H1 (cell line): ENCODE measurements at regions not wholly inside any gene's neighbourhood (a gene's known extent, or its start where the extent isn't known, plus 50 kb on each side); places are given as distances from the start of the nearest gene placed in this dataset.

Source experiments
- CTCF ChIA-PET: fragments of 300-600 bp; sonication (Branson Sonifier 250); formaldehyde crosslinking; loops from one replicate; lab custom pipeline; 2021; ENCODE audit not compliant: partially characterized antibody; lab: Charles Lee
- POLR2A ChIA-PET: fragments of 300-600 bp; sonication (Branson Sonifier 250); formaldehyde crosslinking; loops from one replicate; lab custom pipeline; 2021; ENCODE audit warnings: inconsistent platforms; ENCODE audit not compliant: partially characterized antibody; lab: Charles Lee
- DNase-seq, 2 experiments: peaks; one replicate each; pipeline versions ENCODE4 v3.0.0 to v3.0.0-alpha.2; 2010 to 2022; ENCODE audit warnings: low spot score in 2 of 2, low read depth in 1 of 2, mixed read lengths in 1 of 2
- FAIRE-seq: peaks from 2 replicates; lab custom pipeline; 2011; peaks lifted over from hg19 to GRCh38; lab: Jason Lieb, UNC
- H2AFZ ChIP-seq: 2 replicates; pipeline ENCODE4 v1.8.1; 2012; ENCODE audit warnings: low read length, inconsistent platforms
- H2AK5ac ChIP-seq: 2 replicates; pipeline ENCODE4 v1.6.1; 2013; ENCODE audit warnings: low read depth, low read length
- H2BK120ac ChIP-seq: replicated peaks from 2 replicates; pipeline ENCODE3; 2013; ENCODE audit warnings: low read depth, low read length, inconsistent platforms
- H2BK12ac ChIP-seq: 2 replicates; pipeline ENCODE4 v1.6.1; 2013; ENCODE audit warnings: low read depth, low read length
- H2BK15ac ChIP-seq: 2 replicates; pipeline ENCODE4 v1.6.1; 2013; ENCODE audit warnings: low read length
- H2BK20ac ChIP-seq: 2 replicates; pipeline ENCODE4 v1.6.1; 2013; ENCODE audit warnings: low read length
- H2BK5ac ChIP-seq: 2 replicates; pipeline ENCODE4 v1.6.1; 2013; ENCODE audit warnings: low read depth, low read length
- H3K14ac ChIP-seq: 2 replicates; pipeline ENCODE4 v1.6.1; 2013; ENCODE audit warnings: inconsistent platforms; ENCODE audit not compliant: insufficient read length
- H3K18ac ChIP-seq: 2 replicates; pipeline ENCODE4 v1.6.1; 2013; ENCODE audit warnings: low read length; ENCODE audit errors: extremely low read depth
- H3K23ac ChIP-seq: 2 replicates; pipeline ENCODE4 v1.6.1; 2013; ENCODE audit warnings: inconsistent platforms; ENCODE audit not compliant: insufficient read length
- H3K23me2 ChIP-seq: 2 replicates; pipeline ENCODE4 v1.6.1; 2013; ENCODE audit warnings: low read depth, low read length
- H3K27ac ChIP-seq: 2 replicates; pipeline ENCODE4 v1.6.1; 2011; ENCODE audit warnings: low read depth, low read length, inconsistent platforms
- H3K27me3 ChIP-seq, 4 experiments: replicated peaks in 1 of 4; 1 replicate in 1 of 4; 2 replicates in 3 of 4; pipeline versions ENCODE4 v1.6.1 to v1.8.1; 2011 to 2013; ENCODE audit warnings: low read length in 3 of 4, mild to moderate bottlenecking in 3 of 4, inconsistent platforms in 2 of 4, mixed read lengths in 2 of 4, moderate library complexity in 1 of 4; ENCODE audit not compliant: control insufficient read depth in 3 of 4, insufficient read depth in 3 of 4; ENCODE audit errors: extremely low read depth in 1 of 4
- H3K36me3 ChIP-seq, 4 experiments: 2 replicates each; pipeline versions ENCODE4 v1.6.1 to v1.8.1; 2011 to 2013; ENCODE audit warnings: mild to moderate bottlenecking in 4 of 4, low read length in 3 of 4, moderate library complexity in 2 of 4, control low read depth in 1 of 4, inconsistent platforms in 1 of 4; ENCODE audit not compliant: insufficient read depth in 4 of 4, control insufficient read depth in 2 of 4
- H3K4ac ChIP-seq: replicated peaks from 2 replicates; pipeline ENCODE3; 2013; ENCODE audit warnings: low read length, low read depth, mixed read lengths, inconsistent platforms; ENCODE audit not compliant: insufficient read length
- H3K4me1 ChIP-seq, 4 experiments: replicated peaks in 1 of 4; 1 replicate in 1 of 4; 2 replicates in 3 of 4; pipeline versions ENCODE4 v1.6.1 to v1.8.1; 2011 to 2013; ENCODE audit warnings: low read length in 3 of 4, inconsistent platforms in 2 of 4, mixed read lengths in 1 of 4; ENCODE audit not compliant: insufficient read depth in 4 of 4, control insufficient read depth in 3 of 4
- H3K4me2 ChIP-seq, 2 experiments: 2 replicates each; pipeline versions ENCODE4 v1.6.1 to v1.8.1; 2011 to 2013; ENCODE audit warnings: low read depth in 2 of 2, low read length in 2 of 2, control low read depth in 1 of 2, inconsistent platforms in 1 of 2, mild to moderate bottlenecking in 1 of 2; ENCODE audit not compliant: insufficient read depth in 1 of 2
- H3K4me3 ChIP-seq, 4 experiments: fragments of 200-600, 300-600 bp in 1 of 4; sonication (generic), shearing (Covaris generic), sonication (Bioruptor Twin) in 1 of 4; 2 replicates each; pipeline versions ENCODE4 v1.5.1 to v1.8.1; 2011 to 2016; ENCODE audit warnings: low read length in 4 of 4, low read depth in 3 of 4, control low read depth in 2 of 4, inconsistent platforms in 2 of 4, mild to moderate bottlenecking in 2 of 4, mixed read lengths in 1 of 4, moderate library complexity in 1 of 4; ENCODE audit not compliant: insufficient read depth in 2 of 4; ENCODE audit errors: extremely low read depth in 1 of 4
- H3K56ac ChIP-seq: replicated peaks from 2 replicates; pipeline ENCODE3; 2013; ENCODE audit warnings: low read depth, mild to moderate bottlenecking, mixed read lengths, low read length, inconsistent platforms; ENCODE audit not compliant: insufficient read length
- H3K79me1 ChIP-seq: 2 replicates; pipeline ENCODE4 v1.6.1; 2013; ENCODE audit warnings: low read depth, low read length, control low read depth
- H3K79me2 ChIP-seq, 2 experiments: 2 replicates each; pipeline versions ENCODE4 v1.6.1 to v1.8.1; 2012 to 2013; ENCODE audit warnings: low read length in 2 of 2, mild to moderate bottlenecking in 2 of 2, inconsistent platforms in 1 of 2; ENCODE audit not compliant: insufficient read depth in 2 of 2, control insufficient read depth in 1 of 2
- H3K9ac ChIP-seq, 4 experiments: replicated peaks in 1 of 4; 1 replicate in 1 of 4; 2 replicates in 3 of 4; pipeline versions ENCODE4 v1.6.1 to v1.8.1; 2011 to 2013; ENCODE audit warnings: low read depth in 3 of 4, low read length in 3 of 4, control low read depth in 2 of 4, mild to moderate bottlenecking in 2 of 4, moderate library complexity in 2 of 4, inconsistent platforms in 1 of 4; ENCODE audit errors: extremely low read depth in 1 of 4
- H3K9me3 ChIP-seq, 2 experiments: 2 replicates each; pipeline versions ENCODE4 v1.6.1 to v1.8.1; 2012 to 2013; ENCODE audit warnings: mild to moderate bottlenecking in 2 of 2, moderate library complexity in 2 of 2, control low read depth in 1 of 2, inconsistent platforms in 1 of 2, low read depth in 1 of 2, low read length in 1 of 2, mixed read lengths in 1 of 2; ENCODE audit not compliant: insufficient read depth in 2 of 2
- H4K20me1 ChIP-seq, 2 experiments: replicated peaks in 1 of 2; 2 replicates each; pipeline versions ENCODE3 to v1.8.1; 2011 to 2013; ENCODE audit warnings: inconsistent platforms in 2 of 2, low read length in 2 of 2, mild to moderate bottlenecking in 1 of 2; ENCODE audit not compliant: insufficient read depth in 2 of 2, control insufficient read depth in 1 of 2
- H4K5ac ChIP-seq: 2 replicates; pipeline ENCODE4 v1.6.1; 2013; ENCODE audit warnings: low read length, low read depth, mixed read lengths, inconsistent platforms; ENCODE audit not compliant: insufficient read length
- H4K8ac ChIP-seq: 2 replicates; pipeline ENCODE4 v1.8.0; 2013; ENCODE audit warnings: mild to moderate bottlenecking, moderate library complexity, low read length, inconsistent platforms; ENCODE audit not compliant: insufficient read depth; ENCODE audit errors: extremely low read depth
- H4K91ac ChIP-seq: replicated peaks from 2 replicates; pipeline ENCODE3; 2013; ENCODE audit warnings: low read length, mixed read lengths, inconsistent platforms; ENCODE audit not compliant: insufficient read length
- ASH2L ChIP-seq: fragments of 200-600, 300-600 bp; sonication (generic); IDR thresholded peaks from one replicate; pipeline ENCODE4 v1.7.1; 2017; ENCODE audit warnings: low read length
- ATF3 ChIP-seq: IDR thresholded peaks from 2 replicates; pipeline ENCODE4 v1.6.1; 2011; ENCODE audit warnings: low read depth, mild to moderate bottlenecking, low read length; ENCODE audit not compliant: insufficient read depth
- BACH1 ChIP-seq: IDR thresholded peaks from 2 replicates; pipeline ENCODE4 v1.6.1; 2012; ENCODE audit warnings: low read length, improper control_type of control experiment
- BRCA1 ChIP-seq: IDR thresholded peaks from 2 replicates; pipeline ENCODE4 v1.6.1; 2012; ENCODE audit warnings: low read depth, low read length, improper control_type of control experiment
- CBX8 ChIP-seq: fragments of 300-800, 300-1000 bp; sonication (generic); IDR thresholded peaks from 2 replicates; pipeline ENCODE4 v1.7.1; 2016; ENCODE audit warnings: low read depth, low read length, borderline replicate concordance
- CREB1 ChIP-seq: IDR thresholded peaks from 2 replicates; pipeline ENCODE4 v1.6.1; 2012; ENCODE audit warnings: inconsistent platforms
- CTBP2 ChIP-seq: IDR thresholded peaks from 2 replicates; pipeline ENCODE4 v1.7.0; 2011; ENCODE audit warnings: borderline replicate concordance, mild to moderate bottlenecking, moderate library complexity, mixed read lengths, low read length; ENCODE audit not compliant: insufficient read depth, insufficient read length
- HDAC6 ChIP-seq: IDR thresholded peaks from one replicate; pipeline ENCODE4 v1.7.1; 2012; ENCODE audit warnings: low read depth, mild to moderate bottlenecking, inconsistent platforms, low read length, moderate library complexity
- POLR2A ChIP-seq, 2 experiments: IDR thresholded peaks; 1 replicate in 1 of 2; 2 replicates in 1 of 2; pipeline ENCODE4 v1.6.1; 2011; ENCODE audit warnings: low read depth in 2 of 2, low read length in 2 of 2, mild to moderate bottlenecking in 2 of 2; ENCODE audit errors: control extremely low read depth in 1 of 2
- RBBP5 ChIP-seq: IDR thresholded peaks from 2 replicates; pipeline ENCODE4 v1.7.1; 2012; ENCODE audit warnings: low read depth, mild to moderate bottlenecking, inconsistent platforms, low read length, moderate library complexity, borderline replicate concordance
- RNF2 ChIP-seq: fragments of 200-900, 300-1000 bp; sonication (generic); IDR thresholded peaks from 2 replicates; pipeline ENCODE4 v1.7.1; 2016; ENCODE audit warnings: borderline replicate concordance, low read depth, mild to moderate bottlenecking, antibody characterized with exemption, low read length; ENCODE audit not compliant: poor library complexity, severe bottlenecking; ENCODE audit errors: missing control alignments
- SP1 ChIP-seq: IDR thresholded peaks from 2 replicates; pipeline ENCODE4 v1.6.1; 2011; ENCODE audit warnings: low read depth, low read length
- SP4 ChIP-seq: IDR thresholded peaks from 2 replicates; pipeline ENCODE4 v1.6.1; 2012; ENCODE audit warnings: low read length, inconsistent platforms
- SRF ChIP-seq: IDR thresholded peaks from 2 replicates; pipeline ENCODE4 v1.6.1; 2011; ENCODE audit warnings: mild to moderate bottlenecking, low read depth, low read length, moderate library complexity
- TCF12 ChIP-seq: IDR thresholded peaks from 2 replicates; pipeline ENCODE4 v1.6.1; 2011; ENCODE audit warnings: low read depth, mild to moderate bottlenecking, low read length
- YY1 ChIP-seq: IDR thresholded peaks from 2 replicates; pipeline ENCODE4 v1.6.1; 2011; ENCODE audit warnings: low read depth, mild to moderate bottlenecking, low read length
- WGBS, 2 experiments: shearing (Covaris generic) in 1 of 2; methylation state at CpG; one replicate each; pipeline versions ENCODE4 v1.1.6 to v1.1.7; 2013 to 2015; ENCODE audit warnings: low lambda C conversion rate in 2 of 2, mixed read lengths in 2 of 2, inconsistent platforms in 1 of 2, low coverage in 1 of 2, missing lambda C conversion rate in 1 of 2; ENCODE audit not compliant: insufficient replicate concordance in 2 of 2, insufficient coverage in 1 of 2, insufficient read length in 1 of 2; ENCODE audit errors: extremely low coverage in 1 of 2, missing lambda C conversion rate in 1 of 2; 5-methylcytosine and 5-hydroxymethylcytosine counted together

DNA sequence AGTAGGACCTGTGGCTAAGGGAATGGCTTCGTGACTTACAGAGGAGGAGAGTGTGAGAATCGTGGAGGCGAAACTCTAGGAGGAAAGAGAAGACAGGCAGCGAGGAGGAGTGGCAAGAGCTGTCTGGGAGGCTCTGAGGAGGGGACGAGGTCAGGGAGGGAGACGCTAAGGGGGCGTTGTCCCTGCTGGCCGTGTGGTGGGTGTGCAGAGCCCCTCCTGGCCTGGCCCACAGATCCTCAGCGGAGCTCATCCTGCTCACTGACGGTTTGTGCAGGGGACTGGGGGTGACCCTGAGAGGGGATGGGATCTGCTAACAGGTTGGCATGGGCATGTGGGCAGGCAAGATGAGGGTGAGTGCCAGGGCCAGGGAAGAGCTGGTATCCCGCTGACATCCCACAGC is 56.5 kb upstream of the PRR5 start:
- Histone ChIP-seq H3K4me3 (no peak overlapping the region), H3K56ac (no peak overlapping the region), H3K36me3 (no peaks in the 10 kb centered on the region), H4K5ac (no peak overlapping the region), H3K9me3 (no peaks in the 10 kb centered on the region), H3K79me2 (no peaks in the 10 kb centered on the region), H3K23me2 (no peaks in the 10 kb centered on the region; the same call in 1 of the 2 replicates), H2BK12ac (no peak overlapping the region), H3K79me1 (no peaks in the 10 kb centered on the region), H2AK5ac (no peak overlapping the region), H3K4me1 (no peaks in the 10 kb centered on the region), H3K27ac (no peak overlapping the region), H3K18ac (no peak overlapping the region), H4K91ac (no peak overlapping the region), H3K9ac (no peak overlapping the region), H4K20me1 (no peaks in the 10 kb centered on the region), H2BK15ac (no peak overlapping the region), H3K14ac (no peak overlapping the region), H3K4ac (no peak overlapping the region), H2AFZ (no peak overlapping the region), H2BK120ac (no peak overlapping the region), H3K4me2 (no peak overlapping the region), H3K27me3 (no peaks in the 10 kb centered on the region; a peak in 1 of 7 replicates), H2BK5ac (no peak overlapping the region), H4K8ac (no peak overlapping the region), H3K23ac (no peak overlapping the region), H2BK20ac (no peak overlapping the region)
- POLR2A ChIA-PET, result no interaction called here
- no peak for DNase-seq
- CTCF ChIA-PET, result interaction anchor here (0.7 to 1.5 kb wide), 4 partner anchors 10 to 71 kb away, joined by 3 to 8 read pairs (median 3); no protein-coding TSS in a partner anchor
- WGBS, 2 experiments, result 80% methylated on average over 11 of the region's 11 CpGs; no CpG with 5 or more reads in 1 of the 2 experiments
- no peak for FAIRE-seq
- TF ChIP-seq CBX8, result no peak
- TF ChIP-seq RBBP5, result no peak
- TF ChIP-seq BACH1, result no peak
- TF ChIP-seq SRF, result no peak
- no peak for TF ChIP-seq SP4
- TF ChIP-seq CREB1, result no peak
- TF ChIP-seq RNF2, result no peak
- TF ChIP-seq CTBP2, result no peak
- TF ChIP-seq SP1, result no peak
- no peak for TF ChIP-seq ASH2L
- no peak for TF ChIP-seq BRCA1
- no peak for TF ChIP-seq HDAC6
- TF ChIP-seq ATF3, result no peak
- TF ChIP-seq TCF12, result no peak
- TF ChIP-seq YY1, result no peak
- no peak for TF ChIP-seq POLR2A (IDR thresholded peaks at IDR 0.05; ENCODE audit: control extremely low read depth in 1 of 2, low read depth in 2 of 2, low read length in 2 of 2)
